Activated CD4-positive, alpha-beta T cell treated with anti-CD3 and anti-CD28 coated beads for 4 hours (primary cell): ENCODE measurements at regions not wholly inside any gene's neighbourhood (a gene's known extent, or its start where the extent isn't known, plus 50 kb on each side); places are given as distances from the start of the nearest gene placed in this dataset.

Experiments
- DNase-seq, 2 donors: peaks; one replicate each; pipeline ENCODE4 v3.0.0-alpha.2; 2020

DNA sequence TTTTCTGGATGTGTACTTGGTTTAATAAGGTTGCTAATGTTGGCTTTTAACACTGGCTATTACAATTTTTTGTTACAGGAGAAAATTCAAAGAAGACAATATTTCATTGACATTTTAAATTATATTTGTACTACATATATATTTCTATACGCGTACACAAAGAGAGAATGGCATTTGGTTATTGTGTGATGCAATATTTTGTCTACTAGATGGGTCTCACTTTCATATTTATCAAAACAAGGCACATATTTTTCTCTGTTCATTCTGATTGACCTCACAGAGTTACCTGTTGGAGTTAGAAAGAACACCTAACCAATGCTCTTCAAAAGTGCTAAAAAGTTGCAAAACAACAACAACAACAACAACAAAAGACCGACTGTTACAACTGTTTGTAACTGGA, 50.2 kb upstream of the VGLL3 start:
- no peak for DNase-seq
